ENCODE measurements at regions not wholly inside any gene's neighbourhood (a gene's known extent, or its start where the extent isn't known, plus 50 kb on each side); places are given as distances from the start of the nearest gene placed in this dataset.

DNA sequence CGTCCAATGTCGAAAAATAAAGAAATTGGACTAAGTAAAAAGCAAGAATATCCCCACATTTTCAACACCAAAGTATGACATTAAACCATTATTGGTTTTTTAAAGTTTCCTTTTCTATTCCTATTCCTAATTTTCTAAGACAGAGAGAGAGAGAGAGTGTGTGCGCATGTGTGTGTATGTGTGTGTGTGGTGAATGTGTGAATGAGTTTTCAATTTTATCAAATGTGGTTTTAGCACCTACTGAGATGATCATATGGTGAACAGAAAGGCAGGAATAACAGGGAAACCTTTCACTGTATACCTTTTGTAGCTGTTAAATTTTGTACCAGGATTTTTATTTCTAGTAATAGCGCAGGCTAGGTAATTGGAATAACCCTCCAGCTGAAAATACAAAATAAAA, 80.4 kb upstream of the RAP1B start:
- H3K4me2 ChIP-seq (ENCODE audit: low read length): no peak overlapping the region
- no peak overlapping the region for H3K23ac ChIP-seq (ENCODE audit: low read length)
- no peak overlapping the region for H4K5ac ChIP-seq (ENCODE audit: low read length)
- H3K9ac ChIP-seq (ENCODE audit: low read length): no peak overlapping the region
- no peak overlapping the region for H3K27ac ChIP-seq (ENCODE audit: low read depth, low read length)
- no CpG with 5 or more reads among the region's 4 CpGs for WGBS (ENCODE audit: extremely low coverage, insufficient coverage, low lambda C conversion rate)
- H3K79me2 ChIP-seq (ENCODE audit: control insufficient read depth, insufficient read depth, low read length): no peaks in the 10 kb centered on the region
- H4K8ac ChIP-seq (ENCODE audit: low read depth, low read length): no peak overlapping the region
- no peak overlapping the region for H3K4me3 ChIP-seq (ENCODE audit: low read length)
- H2BK120ac ChIP-seq (ENCODE audit: low read depth, low read length): no peak overlapping the region
- H2AK5ac ChIP-seq (ENCODE audit: low read length): no peak overlapping the region
- H2BK15ac ChIP-seq (replicated peaks; ENCODE audit: low read depth): no peak overlapping the region
- no peak for DNase-seq
- no peak overlapping the region for H2BK5ac ChIP-seq (ENCODE audit: low read length)
- H3K79me1 ChIP-seq (ENCODE audit: low read length): no peaks in the 10 kb centered on the region
- H3K56ac ChIP-seq (ENCODE audit: low read length): no peak overlapping the region
- no peaks in the 10 kb centered on the region for H3K36me3 ChIP-seq (ENCODE audit: control insufficient read depth, insufficient read depth, low read length)
- no peaks in the 10 kb centered on the region for H3K27me3 ChIP-seq (ENCODE audit: insufficient read depth, low read length, poor library complexity)
- no peak overlapping the region for H3K18ac ChIP-seq (ENCODE audit: low read length)
- H3K4ac ChIP-seq (ENCODE audit: low read depth, low read length): no peak overlapping the region
- no peaks in the 10 kb centered on the region for H3K4me1 ChIP-seq (ENCODE audit: control insufficient read depth, low read depth, low read length)

- no peak overlapping the region for H2AK5ac ChIP-seq (ENCODE audit: low read length)
- no peak overlapping the region for H3K4me2 ChIP-seq (ENCODE audit: low read length)
- no peak overlapping the region for H2BK5ac ChIP-seq (ENCODE audit: low read length)
- no peak overlapping the region for H3K9ac ChIP-seq (ENCODE audit: low read length)
- no peak overlapping the region for H2BK120ac ChIP-seq (ENCODE audit: low read depth, low read length)
- no peak overlapping the region for H3K27ac ChIP-seq (ENCODE audit: low read depth, low read length)
- H3K4me1 ChIP-seq (ENCODE audit: control insufficient read depth, low read depth, low read length): no peaks in the 10 kb centered on the region
- H3K56ac ChIP-seq (ENCODE audit: low read length): no peak overlapping the region
- H3K23ac ChIP-seq (ENCODE audit: low read length): no peak overlapping the region
- H3K36me3 ChIP-seq (ENCODE audit: control insufficient read depth, insufficient read depth, low read length): no peaks in the 10 kb centered on the region
- H4K8ac ChIP-seq (ENCODE audit: low read depth, low read length): no peak overlapping the region
- no peak overlapping the region for H2BK15ac ChIP-seq (replicated peaks; ENCODE audit: low read depth)
- no peaks in the 10 kb centered on the region for H3K79me1 ChIP-seq (ENCODE audit: low read length)
- H3K27me3 ChIP-seq (ENCODE audit: insufficient read depth, low read length, poor library complexity): no peaks in the 10 kb centered on the region
- WGBS (ENCODE audit: extremely low coverage, insufficient coverage, low lambda C conversion rate): no CpG with 5 or more reads among the region's 1 CpG
- no peaks in the 10 kb centered on the region for H3K79me2 ChIP-seq (ENCODE audit: control insufficient read depth, insufficient read depth, low read length)
- no peak overlapping the region for H4K5ac ChIP-seq (ENCODE audit: low read length)
- no peak overlapping the region for H3K4me3 ChIP-seq (ENCODE audit: low read length)
- H3K18ac ChIP-seq (ENCODE audit: low read length): no peak overlapping the region
- DNase-seq: no peak
- H3K4ac ChIP-seq (ENCODE audit: low read depth, low read length): no peak overlapping the region
These were observed 79.7 kb upstream of the RAP1B start for GRCh38 chr12:68530965-68531364.

DNA sequence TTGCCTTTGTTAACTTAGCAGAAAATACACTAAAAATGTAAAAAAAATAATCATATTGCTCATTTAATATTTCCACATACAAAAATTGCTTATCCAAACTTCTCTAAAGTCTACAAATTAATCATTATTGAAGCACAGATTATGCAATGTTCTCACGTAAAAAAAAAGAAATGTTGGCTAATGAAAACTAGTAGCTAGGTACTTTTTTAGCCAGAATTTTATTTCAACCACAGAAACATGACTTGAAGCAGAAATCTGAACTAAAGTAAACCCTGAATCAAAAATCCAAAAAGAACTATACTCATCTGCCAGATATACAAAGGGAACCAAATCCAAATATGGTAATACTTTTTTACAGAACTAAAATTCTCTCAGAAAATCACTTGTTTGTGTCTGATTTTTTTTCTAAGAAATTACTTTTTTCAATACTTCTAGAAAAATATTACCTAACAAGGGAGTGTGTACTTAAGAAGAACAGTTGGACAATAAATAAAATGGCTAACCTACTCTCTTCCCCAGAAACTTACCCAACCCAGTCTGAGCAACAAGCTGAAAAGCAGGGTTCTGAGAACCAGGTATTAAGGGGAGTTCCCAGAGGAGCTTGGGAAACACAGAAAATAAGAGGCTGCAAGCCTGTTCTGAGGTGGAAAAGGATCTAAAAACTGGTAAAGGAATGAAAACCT, 78.4 kb upstream of the RAP1B start:
- H3K56ac ChIP-seq (ENCODE audit: low read length): no peak overlapping the region

DNA sequence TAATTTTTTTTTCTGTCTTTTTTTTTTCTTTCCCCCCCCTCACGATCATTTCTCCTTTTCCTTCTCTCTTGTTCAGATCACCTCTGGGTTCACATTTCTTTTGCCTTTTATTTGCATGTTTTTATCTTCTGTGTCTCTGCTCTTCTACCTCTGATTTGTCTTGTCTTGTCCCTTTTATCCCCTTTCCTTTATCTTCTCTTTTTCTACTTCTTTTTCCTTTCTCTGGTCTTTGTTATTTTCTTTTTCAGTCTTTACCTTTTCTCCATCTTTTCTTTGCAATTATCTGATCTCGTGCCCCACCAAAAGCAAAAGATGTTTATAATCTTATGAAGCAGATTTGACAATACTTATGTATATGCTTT, 77.8 kb upstream of the RAP1B start:
- Histone ChIP-seq H4K8ac (ENCODE audit: low read depth, low read length) (no peak overlapping the region), H2BK5ac (ENCODE audit: low read length) (no peak overlapping the region), H3K18ac (ENCODE audit: low read length) (no peak overlapping the region), H4K5ac (ENCODE audit: low read length) (no peak overlapping the region), H3K79me1 (ENCODE audit: low read length) (no peaks in the 10 kb centered on the region), H3K4me3 (ENCODE audit: low read length) (no peak overlapping the region), H3K4ac (ENCODE audit: low read depth, low read length) (no peak overlapping the region), H3K4me1 (ENCODE audit: control insufficient read depth, low read depth, low read length) (no peaks in the 10 kb centered on the region), H3K36me3 (ENCODE audit: control insufficient read depth, insufficient read depth, low read length) (no peaks in the 10 kb centered on the region), H3K27me3 (ENCODE audit: insufficient read depth, low read length, poor library complexity) (no peaks in the 10 kb centered on the region), H3K79me2 (ENCODE audit: control insufficient read depth, insufficient read depth, low read length) (no peaks in the 10 kb centered on the region), H3K27ac (ENCODE audit: low read depth, low read length) (no peak overlapping the region), H3K9ac (ENCODE audit: low read length) (no peak overlapping the region), H2BK15ac (replicated peaks; ENCODE audit: low read depth) (no peak overlapping the region), H3K56ac (ENCODE audit: low read length) (no peak overlapping the region), H2BK120ac (ENCODE audit: low read depth, low read length) (no peak overlapping the region), H2AK5ac (ENCODE audit: low read length) (no peak overlapping the region), H3K4me2 (ENCODE audit: low read length) (no peak overlapping the region), H3K23ac (ENCODE audit: low read length) (no peak overlapping the region)
- no peak for DNase-seq
- 100% methylated on average over 1 of the region's 2 CpGs for WGBS (ENCODE audit: extremely low coverage, insufficient coverage, low lambda C conversion rate)

More for the DNA sequence above, 78.4 kb upstream of the RAP1B start:
- H3K79me2 ChIP-seq (ENCODE audit: control insufficient read depth, insufficient read depth, low read length): no peaks in the 10 kb centered on the region
- no peaks in the 10 kb centered on the region for H3K27me3 ChIP-seq (ENCODE audit: insufficient read depth, low read length, poor library complexity)
- H4K5ac ChIP-seq (ENCODE audit: low read length): no peak overlapping the region
- DNase-seq: no peak
- H3K4me2 ChIP-seq (ENCODE audit: low read length): no peak overlapping the region
- no peak overlapping the region for H2BK15ac ChIP-seq (replicated peaks; ENCODE audit: low read depth)
- H3K27ac ChIP-seq (ENCODE audit: low read depth, low read length): no peak overlapping the region
- no peaks in the 10 kb centered on the region for H3K79me1 ChIP-seq (ENCODE audit: low read length)
- no CpG with 5 or more reads among the region's 1 CpG for WGBS (ENCODE audit: extremely low coverage, insufficient coverage, low lambda C conversion rate)
- H3K4ac ChIP-seq (ENCODE audit: low read depth, low read length): no peak overlapping the region
- no peak overlapping the region for H2AK5ac ChIP-seq (ENCODE audit: low read length)
- H3K9ac ChIP-seq (ENCODE audit: low read length): no peak overlapping the region
- no peaks in the 10 kb centered on the region for H3K4me1 ChIP-seq (ENCODE audit: control insufficient read depth, low read depth, low read length)
- no peak overlapping the region for H3K18ac ChIP-seq (ENCODE audit: low read length)
- no peaks in the 10 kb centered on the region for H3K36me3 ChIP-seq (ENCODE audit: control insufficient read depth, insufficient read depth, low read length)
- H3K23ac ChIP-seq (ENCODE audit: low read length): no peak overlapping the region
- no peak overlapping the region for H2BK5ac ChIP-seq (ENCODE audit: low read length)
- H2BK120ac ChIP-seq (ENCODE audit: low read depth, low read length): no peak overlapping the region
- H3K4me3 ChIP-seq (ENCODE audit: low read length): no peak overlapping the region
- H4K8ac ChIP-seq (ENCODE audit: low read depth, low read length): no peak overlapping the region

DNA sequence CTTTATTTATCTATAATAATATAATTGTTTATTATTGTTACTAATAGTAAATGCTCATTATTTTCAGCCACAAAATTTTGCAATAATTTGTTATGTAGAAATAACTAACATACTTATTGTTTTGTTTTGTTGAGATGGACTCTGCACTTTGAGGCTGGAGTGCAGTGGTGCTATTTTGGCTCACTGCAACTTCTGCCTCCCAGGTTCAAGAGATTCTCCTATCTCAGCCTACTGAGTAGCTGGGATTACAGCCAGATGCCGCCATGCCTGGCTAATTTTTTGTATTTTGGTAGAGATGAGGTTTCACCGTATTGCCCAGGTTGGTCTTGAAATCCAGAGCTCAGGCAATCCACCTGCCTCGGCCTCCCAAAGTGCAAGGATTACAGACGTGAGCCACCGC, 76.6 kb upstream of the RAP1B start:
- Histone ChIP-seq H3K4ac (ENCODE audit: low read depth, low read length) (no peak overlapping the region), H2BK5ac (ENCODE audit: low read length) (no peak overlapping the region), H2AK5ac (ENCODE audit: low read length) (no peak overlapping the region), H2BK15ac (replicated peaks; ENCODE audit: low read depth) (no peak overlapping the region), H3K4me3 (ENCODE audit: low read length) (no peak overlapping the region), H3K18ac (ENCODE audit: low read length) (no peak overlapping the region), H3K56ac (ENCODE audit: low read length) (no peak overlapping the region), H3K9ac (ENCODE audit: low read length) (no peak overlapping the region), H3K27ac (ENCODE audit: low read depth, low read length) (no peak overlapping the region), H4K8ac (ENCODE audit: low read depth, low read length) (no peak overlapping the region), H3K27me3 (ENCODE audit: insufficient read depth, low read length, poor library complexity) (no peaks in the 10 kb centered on the region), H3K79me1 (ENCODE audit: low read length) (no peaks in the 10 kb centered on the region), H3K23ac (ENCODE audit: low read length) (no peak overlapping the region), H3K4me2 (ENCODE audit: low read length) (no peak overlapping the region), H3K4me1 (ENCODE audit: control insufficient read depth, low read depth, low read length) (no peaks in the 10 kb centered on the region), H3K36me3 (ENCODE audit: control insufficient read depth, insufficient read depth, low read length) (no peaks in the 10 kb centered on the region), H3K79me2 (ENCODE audit: control insufficient read depth, insufficient read depth, low read length) (no peaks in the 10 kb centered on the region), H2BK120ac (ENCODE audit: low read depth, low read length) (no peak overlapping the region), H4K5ac (ENCODE audit: low read length) (no peak overlapping the region)
- DNase-seq: no peak
- no CpG with 5 or more reads among the region's 5 CpGs for WGBS (ENCODE audit: extremely low coverage, insufficient coverage, low lambda C conversion rate)

DNA sequence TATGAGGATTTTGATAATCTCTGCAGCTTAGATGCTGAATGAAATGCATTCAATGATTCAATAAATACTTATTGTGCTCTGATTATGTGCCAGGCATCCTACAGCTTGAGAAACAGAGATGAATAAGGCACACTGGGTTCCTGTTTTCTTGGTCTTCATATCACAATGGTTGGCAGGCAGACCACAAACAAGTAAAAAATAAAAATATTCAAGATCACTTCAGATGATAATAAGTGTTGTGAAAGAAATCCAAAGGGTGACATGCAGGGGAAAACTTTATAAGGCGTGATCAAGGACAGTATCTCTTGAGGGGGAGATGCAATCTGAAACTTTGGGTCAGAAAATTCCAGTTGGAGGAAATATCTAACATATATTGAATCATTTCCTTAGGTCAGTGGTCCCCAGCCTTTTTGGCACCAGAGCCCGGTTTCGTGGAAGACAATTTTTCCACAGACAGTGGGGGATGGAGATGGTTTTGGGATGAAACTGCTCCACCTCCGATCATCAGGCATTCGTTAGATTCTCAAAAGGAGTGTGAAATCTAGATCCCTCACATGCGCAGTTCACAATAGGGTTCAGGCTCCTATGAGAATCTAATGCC, 73.7 kb upstream of the RAP1B start:
- Histone ChIP-seq H3K23ac (ENCODE audit: low read length) (no peak overlapping the region), H3K56ac (ENCODE audit: low read length) (no peak overlapping the region), H3K4me3 (ENCODE audit: low read length) (no peak overlapping the region), H3K79me2 (ENCODE audit: control insufficient read depth, insufficient read depth, low read length) (no peaks in the 10 kb centered on the region), H3K4ac (ENCODE audit: low read depth, low read length) (no peak overlapping the region), H3K18ac (ENCODE audit: low read length) (no peak overlapping the region), H3K9ac (ENCODE audit: low read length) (no peak overlapping the region), H3K36me3 (ENCODE audit: control insufficient read depth, insufficient read depth, low read length) (no peaks in the 10 kb centered on the region), H2BK120ac (ENCODE audit: low read depth, low read length) (no peak overlapping the region), H3K4me1 (ENCODE audit: control insufficient read depth, low read depth, low read length) (no peaks in the 10 kb centered on the region), H2BK5ac (ENCODE audit: low read length) (no peak overlapping the region), H4K8ac (ENCODE audit: low read depth, low read length) (no peak overlapping the region), H2BK15ac (replicated peaks; ENCODE audit: low read depth) (no peak overlapping the region), H2AK5ac (ENCODE audit: low read length) (no peak overlapping the region), H3K79me1 (ENCODE audit: low read length) (no peaks in the 10 kb centered on the region), H4K5ac (ENCODE audit: low read length) (no peak overlapping the region), H3K27me3 (ENCODE audit: insufficient read depth, low read length, poor library complexity) (no peaks in the 10 kb centered on the region), H3K27ac (ENCODE audit: low read depth, low read length) (no peak overlapping the region), H3K4me2 (ENCODE audit: low read length) (no peak overlapping the region)
- WGBS (ENCODE audit: extremely low coverage, insufficient coverage, low lambda C conversion rate): no CpG with 5 or more reads among the region's 6 CpGs
- DNase-seq: no peak

Measured in mesendoderm (in vitro differentiated cells).